ENCODE measurements at regions not wholly inside any gene's neighbourhood (a gene's known extent, or its start where the extent isn't known, plus 50 kb on each side); places are given as distances from the start of the nearest gene placed in this dataset.

DNA sequence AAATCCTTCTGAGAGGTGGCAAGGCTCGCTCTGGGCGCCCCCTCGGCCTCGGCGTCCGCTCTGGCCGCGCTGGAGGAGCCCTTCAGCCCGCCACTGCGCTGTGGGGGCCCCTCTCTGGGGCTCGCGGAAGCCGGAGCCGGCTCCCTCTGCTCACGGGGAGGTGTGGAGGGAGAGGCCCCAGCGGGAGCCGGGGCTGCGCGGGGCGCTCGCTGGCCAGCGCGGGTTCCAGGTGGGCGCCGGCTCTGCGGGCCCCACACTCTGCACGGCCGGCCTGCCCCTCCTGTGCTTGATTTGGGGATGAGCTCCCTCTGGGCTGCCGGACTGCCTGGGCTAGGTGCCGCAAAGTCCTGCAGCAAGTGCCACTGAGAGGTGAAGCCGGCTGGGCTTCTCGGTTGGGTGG, 1260.7 kb upstream of the PRMT6 start:
- TF ChIP-seq EZH2 (IDR thresholded peaks at IDR 0.05; ENCODE audit: borderline replicate concordance, low read depth, low read length, severe bottlenecking) (no peak), CTCF (IDR thresholded peaks at IDR 0.05; ENCODE audit: borderline replicate concordance, extremely low read depth, low read length, poor library complexity, severe bottlenecking) (no peak)
